ENCODE measurements at regions not wholly inside any gene's neighbourhood (a gene's known extent, or its start where the extent isn't known, plus 50 kb on each side); places are given as distances from the start of the nearest gene placed in this dataset.

DNA sequence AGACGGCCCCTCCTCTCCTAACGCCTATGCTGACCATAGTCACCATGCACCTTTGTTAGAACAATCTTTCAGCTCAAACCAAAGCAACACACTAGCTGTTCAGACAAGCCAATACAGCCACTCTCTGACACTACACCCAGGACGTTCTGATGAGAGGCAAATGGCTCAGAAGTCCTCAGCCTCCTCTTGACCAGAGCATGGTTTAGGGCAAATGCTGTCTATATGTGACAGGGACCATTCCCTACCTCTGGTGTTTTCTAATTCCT, 264.8 kb upstream of the HES1 start:
- H3K4me3 ChIP-seq (ENCODE audit: insufficient read depth, low read depth, low read length): no peak overlapping the region
- no peaks in the 10 kb centered on the region for H3K9me3 ChIP-seq (ENCODE audit: control insufficient read depth, low read length)
- H3K27ac ChIP-seq (ENCODE audit: insufficient read depth, low read depth, low read length, poor library complexity, severe bottlenecking): no peak overlapping the region
- H3K4me1 ChIP-seq (ENCODE audit: control insufficient read depth, insufficient read depth, low read length): peaks cover 8% of the 10 kb centered on the region
- peaks cover 31% of the 10 kb centered on the region for H3K27me3 ChIP-seq (ENCODE audit: control insufficient read depth, insufficient read depth, low read length, poor library complexity, severe bottlenecking)
- H3K36me3 ChIP-seq (ENCODE audit: control insufficient read depth, insufficient read depth, low read length): no peaks in the 10 kb centered on the region
- WGBS, 2 experiments: 76 to 77% methylated on average over 3 of the region's 3 CpGs

DNA sequence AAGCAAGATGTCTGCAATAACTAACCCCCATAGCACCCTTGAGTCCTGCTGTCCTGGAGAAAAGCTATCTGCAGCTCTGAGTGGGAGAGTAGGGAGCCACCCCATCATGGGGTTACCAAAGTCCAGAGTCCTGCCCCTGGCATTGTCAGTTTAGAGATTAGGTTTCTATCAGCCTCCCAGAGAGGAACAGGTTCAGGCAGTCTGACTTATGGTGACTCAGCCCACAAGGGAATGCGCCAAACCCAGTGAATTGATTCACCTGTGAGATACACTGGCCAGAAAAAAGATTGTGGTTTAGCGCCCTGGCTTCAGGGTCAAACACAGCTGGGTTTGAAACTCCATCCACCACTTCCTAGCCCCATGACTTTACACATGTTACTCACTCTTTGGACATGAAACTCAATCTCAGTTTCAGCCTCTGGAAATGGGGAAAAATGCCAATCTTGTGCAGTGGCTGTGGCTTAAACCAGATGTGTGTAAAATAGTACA, 263.6 kb upstream of the HES1 start:
- Histone ChIP-seq H3K27me3 (ENCODE audit: control insufficient read depth, insufficient read depth, low read length, poor library complexity, severe bottlenecking) (peaks cover 31% of the 10 kb centered on the region), H3K4me1 (ENCODE audit: control insufficient read depth, insufficient read depth, low read length) (peaks cover 8% of the 10 kb centered on the region), H3K4me3 (ENCODE audit: insufficient read depth, low read depth, low read length) (no peak overlapping the region), H3K36me3 (ENCODE audit: control insufficient read depth, insufficient read depth, low read length) (no peaks in the 10 kb centered on the region), H3K9me3 (ENCODE audit: control insufficient read depth, low read length) (no peaks in the 10 kb centered on the region), H3K27ac (ENCODE audit: insufficient read depth, low read depth, low read length, poor library complexity, severe bottlenecking) (no peak overlapping the region)
- WGBS, 2 experiments: 70 to 79% methylated on average over 2 of the region's 2 CpGs

DNA sequence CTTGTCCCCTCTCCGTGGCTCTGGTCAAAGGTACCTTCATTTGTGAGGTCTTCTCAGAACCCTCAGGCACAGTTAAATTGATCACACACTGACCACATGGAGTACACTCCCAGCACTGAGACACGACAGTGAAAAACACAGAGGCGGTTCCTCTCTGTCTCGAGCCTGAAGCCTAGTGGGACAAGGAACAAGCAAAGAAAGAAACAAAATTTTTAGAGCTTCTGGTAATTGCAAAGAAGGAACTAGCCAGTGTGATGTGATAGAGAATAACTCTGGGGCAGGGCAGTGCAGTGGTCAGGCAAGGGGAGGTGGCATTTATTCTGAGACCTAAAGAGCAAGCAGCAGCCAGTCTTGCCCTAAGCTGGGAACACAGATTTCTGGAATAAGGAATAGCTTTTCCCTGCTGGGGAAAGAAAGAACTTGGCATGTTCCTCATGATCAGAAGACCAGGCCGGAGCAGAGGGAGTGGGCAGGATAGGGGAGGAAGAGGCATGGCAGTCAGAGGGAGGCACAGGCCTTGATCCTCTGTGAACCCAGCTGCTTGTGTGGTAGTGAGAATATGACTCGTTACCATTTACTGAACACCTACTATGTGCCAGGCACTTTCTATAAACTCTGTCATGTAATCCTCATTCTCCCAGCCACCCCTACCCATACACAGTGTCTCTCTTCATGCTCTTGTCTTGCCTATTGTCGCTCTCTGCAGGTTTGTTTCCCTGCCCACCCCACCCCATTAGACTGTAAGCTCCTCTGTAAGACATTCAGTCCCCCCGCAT, 262.3 kb upstream of the HES1 start:
- Histone ChIP-seq H3K9me3 (ENCODE audit: control insufficient read depth, low read length) (no peaks in the 10 kb centered on the region), H3K36me3 (ENCODE audit: control insufficient read depth, insufficient read depth, low read length) (no peaks in the 10 kb centered on the region), H3K27ac (ENCODE audit: insufficient read depth, low read depth, low read length, poor library complexity, severe bottlenecking) (no peak overlapping the region), H3K4me3 (ENCODE audit: insufficient read depth, low read depth, low read length) (no peak overlapping the region), H3K4me1 (ENCODE audit: control insufficient read depth, insufficient read depth, low read length) (peaks cover 7% of the 10 kb centered on the region), H3K27me3 (ENCODE audit: control insufficient read depth, insufficient read depth, low read length, poor library complexity, severe bottlenecking) (peaks cover 22% of the 10 kb centered on the region)
- 87 to 88% methylated on average over 8 of the region's 8 CpGs for WGBS, 2 experiments

DNA sequence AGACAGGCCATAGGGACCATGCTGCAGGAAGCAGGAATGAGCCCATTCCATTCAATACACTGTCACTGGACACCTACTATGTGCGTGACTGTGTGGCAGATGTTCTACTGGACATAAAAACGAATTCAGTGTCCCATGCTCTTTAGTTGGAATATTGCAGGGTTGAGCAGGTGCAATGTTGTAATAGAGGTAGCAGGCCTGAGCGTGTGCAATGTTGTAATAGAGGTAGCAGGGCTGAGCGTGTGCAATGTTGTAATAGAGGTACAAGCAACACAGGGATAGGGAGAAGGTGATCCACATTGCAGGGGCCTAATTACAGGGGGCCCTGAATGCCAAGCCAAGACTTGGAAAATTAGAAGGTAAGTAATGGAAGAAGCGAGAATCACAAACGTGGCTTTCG, 261.4 kb upstream of the HES1 start:
- Histone ChIP-seq H3K27ac (ENCODE audit: insufficient read depth, low read depth, low read length, poor library complexity, severe bottlenecking) (no peak overlapping the region), H3K27me3 (ENCODE audit: control insufficient read depth, insufficient read depth, low read length, poor library complexity, severe bottlenecking) (peaks cover 13% of the 10 kb centered on the region), H3K4me1 (ENCODE audit: control insufficient read depth, insufficient read depth, low read length) (peaks cover 11% of the 10 kb centered on the region), H3K9me3 (ENCODE audit: control insufficient read depth, low read length) (no peaks in the 10 kb centered on the region), H3K36me3 (ENCODE audit: control insufficient read depth, insufficient read depth, low read length) (no peaks in the 10 kb centered on the region), H3K4me3 (ENCODE audit: insufficient read depth, low read depth, low read length) (no peak overlapping the region)
- 88 to 92% methylated on average over 7 of the region's 7 CpGs for WGBS, 2 experiments

DNA sequence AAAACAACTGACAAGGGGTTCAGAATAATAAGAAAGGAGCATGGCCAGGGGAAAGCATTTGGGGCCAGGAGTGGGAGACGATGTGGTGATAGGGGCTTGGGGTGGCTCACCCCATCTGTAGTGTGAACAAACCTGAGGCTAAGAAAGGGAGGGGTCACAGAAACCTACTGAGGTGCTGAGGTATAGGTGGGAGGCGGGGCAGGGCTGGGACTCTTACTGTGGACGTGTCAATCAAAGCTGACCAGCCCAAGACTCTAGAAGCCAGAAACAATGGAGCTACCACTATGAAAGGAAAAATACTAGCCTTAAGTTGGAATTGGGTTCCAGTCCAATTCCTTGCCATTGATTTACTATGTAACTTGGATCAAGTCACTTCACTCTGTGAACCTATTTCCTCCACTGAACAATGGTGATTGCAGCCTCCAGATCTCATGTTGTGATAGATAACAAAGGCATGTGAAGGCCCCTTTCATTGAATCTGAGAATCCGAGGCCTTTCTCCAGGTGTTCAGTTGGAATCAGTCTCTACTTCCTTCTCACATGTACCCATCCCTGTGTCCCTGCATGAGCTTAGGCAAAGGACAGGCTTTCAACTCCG, 260.9 kb upstream of the HES1 start:
- H3K4me3 ChIP-seq (ENCODE audit: insufficient read depth, low read depth, low read length): no peak overlapping the region
- peaks cover 7% of the 10 kb centered on the region for H3K27me3 ChIP-seq (ENCODE audit: control insufficient read depth, insufficient read depth, low read length, poor library complexity, severe bottlenecking)
- H3K9me3 ChIP-seq (ENCODE audit: control insufficient read depth, low read length): no peaks in the 10 kb centered on the region
- no peak overlapping the region for H3K27ac ChIP-seq (ENCODE audit: insufficient read depth, low read depth, low read length, poor library complexity, severe bottlenecking)
- peaks cover 13% of the 10 kb centered on the region for H3K4me1 ChIP-seq (ENCODE audit: control insufficient read depth, insufficient read depth, low read length)
- H3K36me3 ChIP-seq (ENCODE audit: control insufficient read depth, insufficient read depth, low read length): no peaks in the 10 kb centered on the region
- WGBS, 2 experiments: 73 to 81% methylated on average over 5 of the region's 5 CpGs

DNA sequence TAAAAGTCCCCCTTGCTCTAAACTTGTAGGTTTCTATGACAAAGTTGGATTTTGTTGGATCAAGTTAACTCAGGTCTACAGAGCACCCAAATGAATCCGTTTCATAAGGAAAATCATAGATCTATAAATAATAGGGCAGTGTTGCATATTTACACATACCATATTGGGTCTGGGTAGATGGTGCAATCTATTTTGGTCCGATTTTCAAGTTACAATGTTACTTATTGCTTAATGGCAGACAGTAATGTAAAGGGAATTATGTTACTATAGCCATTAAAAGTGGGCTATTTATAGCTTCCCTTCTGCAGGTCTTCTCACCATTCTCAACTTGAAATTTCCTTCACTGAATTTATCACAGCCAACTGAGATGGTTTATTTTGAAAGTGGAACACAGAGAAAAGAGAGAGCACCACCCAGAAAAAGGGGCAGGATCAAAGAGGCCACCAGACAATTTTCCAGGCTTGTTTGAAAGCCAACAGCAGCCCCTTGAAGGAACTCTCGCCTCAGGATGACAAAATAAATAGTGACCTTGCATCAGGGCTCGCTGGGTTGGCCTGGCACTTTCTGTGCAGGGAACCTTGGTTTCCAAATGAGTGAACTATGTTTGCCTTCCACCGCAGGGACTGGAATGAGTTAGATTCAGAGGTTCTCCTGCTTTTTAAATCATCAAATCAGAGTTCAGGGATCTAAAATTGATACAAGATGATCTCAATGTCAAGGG, 260.2 kb upstream of the HES1 start:
- WGBS, 2 experiments: 89% methylated on average over 4 to 5 of the region's 5 CpGs
- H3K4me1 ChIP-seq (ENCODE audit: control insufficient read depth, insufficient read depth, low read length): peaks cover 13% of the 10 kb centered on the region
- H3K27ac ChIP-seq (ENCODE audit: insufficient read depth, low read depth, low read length, poor library complexity, severe bottlenecking): no peak overlapping the region
- H3K36me3 ChIP-seq (ENCODE audit: control insufficient read depth, insufficient read depth, low read length): no peaks in the 10 kb centered on the region
- no peaks in the 10 kb centered on the region for H3K9me3 ChIP-seq (ENCODE audit: control insufficient read depth, low read length)
- peaks cover under 1% of the 10 kb centered on the region for H3K27me3 ChIP-seq (ENCODE audit: control insufficient read depth, insufficient read depth, low read length, poor library complexity, severe bottlenecking)
- no peak overlapping the region for H3K4me3 ChIP-seq (ENCODE audit: insufficient read depth, low read depth, low read length)

DNA sequence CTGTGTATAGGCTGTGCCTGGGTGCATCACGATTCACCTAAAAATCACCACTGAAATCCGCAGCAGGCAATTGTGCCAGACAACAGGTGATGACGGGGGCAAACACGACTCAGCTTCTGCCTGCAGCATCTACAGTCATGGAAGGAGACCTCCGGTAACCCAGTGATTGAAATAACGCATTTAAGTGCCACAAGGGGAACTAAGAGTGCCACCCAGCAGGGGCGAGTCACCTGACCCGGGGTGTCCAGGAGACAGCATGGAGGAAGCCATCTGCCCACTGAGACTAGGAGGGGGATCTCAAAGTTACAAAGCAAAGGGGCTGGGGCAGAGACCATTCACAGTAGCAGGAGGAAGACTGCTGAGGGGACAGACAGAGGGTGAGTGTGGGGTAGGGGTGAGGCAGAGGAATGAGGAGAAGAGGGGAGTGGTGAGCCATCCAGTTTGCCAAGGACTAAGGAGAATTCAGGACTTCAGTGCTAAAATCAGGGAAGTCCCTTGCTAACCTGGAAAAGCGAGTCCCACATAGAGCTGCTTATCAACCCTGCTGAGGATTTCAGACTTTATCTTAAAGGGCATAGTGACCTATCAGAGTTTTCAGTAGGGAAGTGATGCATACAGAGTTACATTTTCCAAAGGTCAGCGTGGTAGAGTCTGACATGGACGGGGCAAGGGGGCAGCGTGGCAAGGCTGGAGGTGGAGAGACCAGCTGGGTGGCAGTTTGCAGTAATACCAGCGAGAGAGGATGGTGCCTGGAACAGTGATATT, 256.7 kb upstream of the HES1 start:
- no peak overlapping the region for H3K27ac ChIP-seq (ENCODE audit: insufficient read depth, low read depth, low read length, poor library complexity, severe bottlenecking)
- no peaks in the 10 kb centered on the region for H3K9me3 ChIP-seq (ENCODE audit: control insufficient read depth, low read length)
- WGBS, 2 experiments: 87 to 88% methylated on average over 13 of the region's 13 CpGs
- H3K4me1 ChIP-seq (ENCODE audit: control insufficient read depth, insufficient read depth, low read length): peaks cover 17% of the 10 kb centered on the region
- no peak overlapping the region for H3K4me3 ChIP-seq (ENCODE audit: insufficient read depth, low read depth, low read length)
- no peaks in the 10 kb centered on the region for H3K27me3 ChIP-seq (ENCODE audit: control insufficient read depth, insufficient read depth, low read length, poor library complexity, severe bottlenecking)
- no peaks in the 10 kb centered on the region for H3K36me3 ChIP-seq (ENCODE audit: control insufficient read depth, insufficient read depth, low read length)

DNA sequence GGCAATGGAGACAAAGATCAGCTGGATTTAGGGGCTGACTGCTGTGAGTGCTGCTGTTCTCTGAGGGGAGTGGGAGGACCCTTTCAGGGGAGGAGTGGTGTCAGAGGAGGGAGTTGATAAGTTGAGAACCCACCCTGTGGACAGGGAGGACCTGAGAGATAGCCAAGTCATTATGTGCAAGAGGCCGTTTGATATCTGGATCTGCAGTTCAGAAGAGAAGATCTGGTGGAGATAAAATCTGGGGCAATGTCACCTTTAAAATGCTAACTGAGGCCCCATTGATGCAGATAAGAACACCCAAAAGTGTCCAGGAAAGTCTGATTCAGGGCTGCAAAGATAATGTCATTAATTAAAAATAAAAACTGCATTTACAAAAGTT, 256.1 kb upstream of the HES1 start:
- WGBS, 2 experiments: 87 to 95% methylated on average over 1 of the region's 1 CpG
- no peaks in the 10 kb centered on the region for H3K27me3 ChIP-seq (ENCODE audit: control insufficient read depth, insufficient read depth, low read length, poor library complexity, severe bottlenecking)
- no peak overlapping the region for H3K27ac ChIP-seq (ENCODE audit: insufficient read depth, low read depth, low read length, poor library complexity, severe bottlenecking)
- no peaks in the 10 kb centered on the region for H3K9me3 ChIP-seq (ENCODE audit: control insufficient read depth, low read length)
- H3K4me1 ChIP-seq (ENCODE audit: control insufficient read depth, insufficient read depth, low read length): peaks cover 22% of the 10 kb centered on the region
- no peak overlapping the region for H3K4me3 ChIP-seq (ENCODE audit: insufficient read depth, low read depth, low read length)
- no peaks in the 10 kb centered on the region for H3K36me3 ChIP-seq (ENCODE audit: control insufficient read depth, insufficient read depth, low read length)

DNA sequence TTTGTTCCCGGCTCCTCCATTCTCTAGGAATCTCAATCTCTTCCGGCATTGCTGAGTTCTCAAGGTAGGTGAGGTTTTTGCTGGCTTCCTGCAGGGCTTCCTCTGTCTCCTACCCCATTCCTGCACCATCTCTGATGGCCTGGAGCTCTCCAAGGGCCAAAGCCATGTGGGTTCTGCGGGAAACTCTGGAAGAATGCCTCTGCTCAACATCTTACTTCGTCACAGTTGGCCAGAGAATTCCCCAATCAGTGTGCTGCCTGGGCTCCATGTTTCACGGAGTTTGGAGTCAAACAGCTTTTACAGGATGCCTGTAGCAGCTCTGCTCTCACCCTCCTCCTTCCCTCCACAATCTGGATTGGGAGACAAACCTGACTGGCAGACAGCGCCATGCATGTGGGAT, 253.9 kb upstream of the HES1 start:
- H3K27ac ChIP-seq (ENCODE audit: insufficient read depth, low read depth, low read length, poor library complexity, severe bottlenecking): no peak overlapping the region
- 90 to 91% methylated on average over 6 of the region's 6 CpGs for WGBS, 2 experiments
- peaks cover 18% of the 10 kb centered on the region for H3K4me1 ChIP-seq (ENCODE audit: control insufficient read depth, insufficient read depth, low read length)
- no peak overlapping the region for H3K4me3 ChIP-seq (ENCODE audit: insufficient read depth, low read depth, low read length)
- no peaks in the 10 kb centered on the region for H3K9me3 ChIP-seq (ENCODE audit: control insufficient read depth, low read length)
- no peaks in the 10 kb centered on the region for H3K27me3 ChIP-seq (ENCODE audit: control insufficient read depth, insufficient read depth, low read length, poor library complexity, severe bottlenecking)
- no peaks in the 10 kb centered on the region for H3K36me3 ChIP-seq (ENCODE audit: control insufficient read depth, insufficient read depth, low read length)

DNA sequence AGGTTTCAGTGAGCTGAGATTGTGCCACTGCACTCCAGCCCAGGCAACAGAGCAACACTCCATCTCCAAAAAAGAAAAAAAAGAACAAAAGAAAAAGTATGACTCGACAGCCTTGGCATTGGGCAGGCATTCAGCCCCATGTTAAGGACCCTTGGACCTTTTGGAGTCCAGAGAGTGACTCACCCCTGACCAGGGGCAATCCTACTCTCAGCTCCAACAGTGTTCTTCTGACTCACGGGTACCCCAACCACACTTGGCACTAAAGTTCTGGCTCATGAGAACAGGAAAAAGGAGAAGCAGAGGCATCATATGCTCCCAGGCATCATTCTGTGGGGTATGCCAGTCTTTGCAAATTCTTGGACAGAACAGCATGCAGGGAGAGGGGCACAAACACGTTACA, 252.4 kb upstream of the HES1 start:
- Histone ChIP-seq H3K27me3 (ENCODE audit: control insufficient read depth, insufficient read depth, low read length, poor library complexity, severe bottlenecking) (no peaks in the 10 kb centered on the region), H3K27ac (ENCODE audit: insufficient read depth, low read depth, low read length, poor library complexity, severe bottlenecking) (no peak overlapping the region), H3K4me1 (ENCODE audit: control insufficient read depth, insufficient read depth, low read length) (peaks cover 18% of the 10 kb centered on the region), H3K36me3 (ENCODE audit: control insufficient read depth, insufficient read depth, low read length) (no peaks in the 10 kb centered on the region), H3K4me3 (ENCODE audit: insufficient read depth, low read depth, low read length) (no peak overlapping the region), H3K9me3 (ENCODE audit: control insufficient read depth, low read length) (no peaks in the 10 kb centered on the region)
- 95 to 97% methylated on average over 3 of the region's 3 CpGs for WGBS, 2 experiments
